ENCODE measurements at regions not wholly inside any gene's neighbourhood (a gene's known extent, or its start where the extent isn't known, plus 50 kb on each side); places are given as distances from the start of the nearest gene placed in this dataset.

DNA sequence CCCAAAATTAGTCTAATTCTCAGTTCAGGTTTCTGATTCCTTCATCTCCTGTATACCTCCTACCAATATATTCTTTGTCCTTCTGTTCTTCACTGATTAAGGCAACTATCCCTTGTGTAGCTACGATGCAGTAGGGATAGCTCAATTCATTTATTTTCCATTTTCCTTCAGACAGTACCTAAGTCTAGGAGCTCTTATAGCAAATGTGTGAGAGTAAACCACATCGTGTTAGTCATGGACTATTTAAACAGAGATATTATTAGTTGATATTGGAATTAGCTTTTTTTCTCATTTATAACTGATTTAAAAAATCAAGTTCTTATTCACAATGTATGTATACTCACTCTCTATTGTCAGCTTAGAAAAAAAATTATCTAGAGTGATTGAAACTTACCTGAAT is 900.0 kb downstream of the JRKL start:
- no peak for DNase-seq (ENCODE audit: low spot score)

DNA sequence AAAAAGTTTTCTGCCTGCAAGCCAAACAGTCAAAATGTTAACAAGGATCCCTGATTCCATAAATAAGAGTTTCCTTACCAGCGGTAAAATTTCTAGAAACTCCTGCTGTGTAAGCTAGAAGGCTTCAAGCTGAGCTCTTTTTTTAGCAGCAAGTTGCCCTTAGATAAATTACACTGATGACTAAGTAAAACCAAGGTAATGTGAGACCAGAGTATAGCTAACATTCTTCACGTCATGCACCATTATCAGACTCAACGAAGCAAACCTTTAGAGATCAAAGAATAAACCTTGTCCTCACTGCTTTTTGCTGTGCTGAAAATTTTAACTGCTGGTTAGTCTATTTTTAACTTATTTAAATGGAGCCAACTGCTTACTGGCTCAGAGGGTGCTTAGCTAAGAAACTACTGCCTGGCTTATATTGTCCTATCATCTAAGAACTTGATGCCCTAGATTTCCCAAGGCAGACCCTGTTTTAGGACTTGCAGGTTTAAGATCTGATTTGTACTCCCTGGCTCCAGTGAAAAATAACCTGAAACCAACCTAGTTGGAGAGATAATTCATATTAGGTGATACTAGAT is 900.7 kb downstream of the JRKL start:
- no peak for DNase-seq (ENCODE audit: low spot score)

GRCh38 chr11:97296301-97296700 is 906.5 kb downstream of the JRKL start:
- no peak for DNase-seq (ENCODE audit: low spot score)

DNA sequence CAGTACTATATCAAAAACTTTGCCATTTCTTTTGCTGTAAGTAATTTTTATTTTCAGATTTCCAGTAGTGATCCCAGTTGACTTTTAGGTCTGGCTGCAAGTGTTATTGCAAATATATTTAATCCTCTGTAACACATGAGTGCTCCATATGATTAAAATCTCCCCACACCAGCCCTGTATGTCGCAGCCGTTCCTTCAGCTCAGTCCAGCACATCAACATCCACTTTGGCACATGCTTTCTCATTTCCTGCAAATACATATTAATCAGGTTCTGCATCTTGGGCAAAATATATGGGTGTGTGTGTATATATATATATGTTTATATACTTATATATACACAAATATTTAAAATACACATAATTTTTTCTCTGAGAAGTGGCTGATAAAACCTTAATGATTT is 919.5 kb downstream of the JRKL start:
- no peak for DNase-seq (ENCODE audit: low spot score)

DNA sequence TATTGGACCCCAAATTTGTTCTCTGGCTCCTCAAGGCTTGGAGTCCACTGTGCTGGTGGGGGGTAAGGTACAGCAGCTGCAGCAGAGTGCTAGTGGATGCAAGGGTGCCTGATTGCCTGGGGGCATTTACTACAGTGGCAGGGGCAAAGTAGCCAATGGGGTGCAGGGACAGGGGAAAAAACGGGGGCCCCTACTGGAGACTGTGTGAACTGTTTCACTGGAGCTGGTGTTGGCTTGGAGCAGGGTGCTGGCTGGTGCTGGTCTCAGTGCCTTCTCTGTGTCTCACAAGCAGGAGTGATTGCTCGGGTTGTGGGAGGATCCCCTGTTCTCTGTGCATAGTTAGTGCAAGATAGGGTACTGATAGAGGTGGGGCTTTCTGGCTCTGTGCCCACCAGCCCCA is 935.9 kb downstream of the JRKL start:
- DNase-seq (ENCODE audit: low spot score): no peak

GRCh38 chr11:97332271-97332670 is 942.5 kb downstream of the JRKL start:
- no peak for DNase-seq (ENCODE audit: low spot score)

DNA sequence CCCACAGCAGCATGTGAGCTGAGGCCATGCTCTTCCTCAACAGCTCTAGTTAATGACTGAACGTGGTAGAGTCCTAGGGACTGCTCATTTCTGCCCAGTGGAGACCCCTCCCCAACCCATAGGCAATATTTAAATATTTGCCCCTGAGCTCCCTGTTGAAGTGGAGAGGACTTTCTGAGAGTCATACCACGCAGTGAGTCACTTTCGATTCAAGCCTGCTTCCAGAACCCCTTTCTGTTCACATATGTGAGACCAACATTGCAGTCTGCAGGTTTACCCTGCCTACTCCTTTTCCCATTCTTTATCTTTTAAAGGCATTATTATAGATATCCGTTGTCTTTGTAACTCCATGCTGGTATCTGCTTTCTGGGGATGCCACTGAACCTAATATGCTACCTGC is 946.3 kb downstream of the JRKL start:
- no peak for DNase-seq (ENCODE audit: low spot score)

DNA sequence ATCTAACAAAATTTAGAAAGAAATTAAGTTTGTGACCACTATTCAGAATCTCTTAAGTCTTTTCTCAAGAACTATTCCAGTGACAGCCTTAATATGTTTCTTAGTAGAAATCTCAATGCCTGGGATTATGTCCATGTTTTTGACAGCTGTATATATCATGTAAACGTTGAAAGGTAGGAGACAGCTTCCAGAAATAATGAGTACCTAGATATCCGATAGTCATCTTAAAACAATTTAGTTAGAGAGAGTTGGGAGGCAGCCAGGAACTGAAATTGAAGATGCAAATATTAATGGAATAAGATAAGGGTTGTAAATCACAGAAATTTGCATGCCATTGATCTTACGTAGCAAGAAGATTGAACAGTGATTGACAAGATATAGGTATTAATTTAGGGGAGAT is 955.2 kb downstream of the JRKL start:
- DNase-seq (ENCODE audit: low spot score): no peak

GRCh38 chr11:97349201-97349600 is 959.4 kb downstream of the JRKL start:
- no peak for DNase-seq (ENCODE audit: low spot score)

DNA sequence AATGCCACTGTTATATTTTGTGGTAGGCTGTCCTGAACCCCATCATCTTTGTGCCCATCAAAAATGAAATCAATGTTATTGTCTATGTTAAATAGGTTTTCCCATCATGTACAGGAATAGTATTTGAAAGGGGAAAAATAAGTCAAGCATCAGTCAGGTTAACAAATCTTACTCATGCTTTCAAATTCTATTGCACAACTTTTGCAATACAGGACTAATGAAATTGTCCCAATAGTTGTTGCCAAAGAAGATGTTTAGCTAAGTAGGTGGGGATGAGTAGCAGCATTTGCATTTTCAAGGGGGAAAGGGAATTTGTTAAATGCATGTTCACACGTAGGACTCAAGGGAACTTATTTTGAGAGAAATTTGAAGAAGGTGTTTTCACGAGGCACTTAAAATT is 962.1 kb downstream of the JRKL start:
- DNase-seq (ENCODE audit: low spot score): no peak

- no peak for DNase-seq (ENCODE audit: low spot score)
Measured at GRCh38 chr11:97354026-97354425, 964.2 kb downstream of the JRKL start.

DNA sequence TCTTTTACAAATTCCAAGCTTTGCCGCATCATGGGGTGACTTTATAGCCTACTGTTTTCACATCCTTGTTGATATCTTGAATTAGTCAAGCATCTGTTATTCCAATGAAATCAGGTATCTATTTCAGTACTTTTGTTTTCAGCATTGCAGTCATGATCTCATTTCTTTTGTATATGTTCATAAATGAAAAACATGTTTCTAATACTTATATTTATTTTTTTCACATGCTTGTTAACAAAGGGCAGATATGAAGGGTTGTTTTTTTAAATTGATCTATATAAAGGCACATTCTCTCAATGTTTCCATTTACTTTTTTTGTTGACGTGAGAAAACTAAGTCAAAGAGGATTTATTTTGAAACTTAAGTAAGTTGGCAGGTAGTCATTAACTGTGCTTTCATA is 964.8 kb downstream of the JRKL start:
- no peak for DNase-seq (ENCODE audit: low spot score)

DNA sequence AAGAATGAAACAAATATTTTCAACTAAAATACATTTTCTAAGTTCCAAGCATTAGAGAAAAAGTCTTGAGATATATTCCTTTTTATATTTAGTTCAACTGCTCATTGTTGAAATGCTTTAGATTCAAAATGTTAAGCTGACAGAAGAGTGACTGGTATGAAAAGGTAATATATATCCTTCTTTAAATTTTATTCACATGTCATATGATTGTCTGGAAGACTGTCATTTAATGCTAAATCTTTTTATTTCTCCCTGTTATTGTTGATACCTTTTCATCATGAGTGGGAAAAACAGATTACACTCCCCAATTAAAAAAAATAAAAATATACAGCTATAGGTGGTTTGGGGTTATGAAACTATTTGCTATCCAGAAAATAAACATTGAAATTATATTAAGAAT is 965.4 kb downstream of the JRKL start:
- no peak for DNase-seq (ENCODE audit: low spot score)

GRCh38 chr11:97356144-97356543 is 966.3 kb downstream of the JRKL start:
- no peak for DNase-seq (ENCODE audit: low spot score)

DNA sequence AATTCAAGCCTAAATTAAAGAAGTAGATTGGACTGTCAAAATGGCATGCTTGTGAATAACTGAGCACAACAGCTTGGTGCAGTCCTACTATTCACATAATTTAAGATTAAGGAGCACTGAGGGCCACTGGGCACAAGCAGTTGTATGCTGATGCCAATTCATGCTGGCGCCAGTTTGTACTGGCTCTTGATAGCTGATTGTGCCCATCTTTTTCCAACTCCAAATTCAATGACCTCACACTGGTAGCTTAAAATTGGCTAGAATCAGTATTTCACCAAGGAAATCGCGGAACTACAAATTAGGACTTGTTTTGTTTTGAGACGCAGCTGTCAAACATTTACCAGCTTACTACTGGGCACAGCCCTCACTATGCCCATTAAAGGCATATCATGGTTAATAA is 969.2 kb downstream of the JRKL start:
- DNase-seq (ENCODE audit: low spot score): no peak

- no peak for DNase-seq (ENCODE audit: low spot score)
Measured at GRCh38 chr11:97361812-97362378, 972.1 kb downstream of the JRKL start.

DNA sequence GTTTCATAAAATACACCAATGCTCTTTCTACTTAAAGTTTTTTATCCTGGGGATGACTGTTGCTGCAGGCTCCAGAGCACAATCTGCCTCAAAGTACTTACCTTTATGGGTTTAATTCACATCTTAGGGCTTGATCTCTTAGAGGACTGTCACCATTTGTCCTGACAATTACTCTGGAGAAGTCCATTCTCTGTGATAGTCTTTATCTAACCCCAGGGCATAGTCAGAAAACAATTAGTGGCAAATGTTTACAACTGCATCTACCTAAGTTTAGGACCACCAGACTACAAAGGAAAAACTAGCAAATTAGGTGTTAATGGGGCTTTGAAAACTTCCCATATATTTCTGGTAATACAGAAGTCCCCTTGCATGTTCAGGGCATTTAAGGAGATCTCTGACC is 973.5 kb downstream of the JRKL start:
- DNase-seq (ENCODE audit: low spot score): no peak

DNA sequence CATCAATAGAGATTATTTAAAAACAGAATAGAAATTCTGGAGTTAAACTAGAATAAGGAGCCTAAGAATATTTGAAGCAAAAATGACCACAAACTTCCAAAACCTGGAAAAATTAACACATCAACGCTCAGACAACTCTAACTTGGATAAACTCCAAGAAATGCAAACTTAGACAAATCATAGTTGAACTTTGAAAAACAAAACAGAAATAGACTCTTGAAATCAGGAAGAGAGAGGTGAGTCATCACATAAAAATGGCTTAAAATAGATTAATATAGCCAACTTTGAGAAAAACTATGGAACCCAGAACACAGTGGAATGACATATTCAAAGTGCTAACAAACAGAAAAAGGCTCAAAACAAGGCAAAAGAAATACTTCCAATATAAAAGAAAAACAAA is 974.2 kb downstream of the JRKL start:
- DNase-seq (ENCODE audit: low spot score): no peak

- DNase-seq (ENCODE audit: low spot score): no peak
Measured at GRCh38 chr11:97367406-97368083, 977.7 kb downstream of the JRKL start.

DNA sequence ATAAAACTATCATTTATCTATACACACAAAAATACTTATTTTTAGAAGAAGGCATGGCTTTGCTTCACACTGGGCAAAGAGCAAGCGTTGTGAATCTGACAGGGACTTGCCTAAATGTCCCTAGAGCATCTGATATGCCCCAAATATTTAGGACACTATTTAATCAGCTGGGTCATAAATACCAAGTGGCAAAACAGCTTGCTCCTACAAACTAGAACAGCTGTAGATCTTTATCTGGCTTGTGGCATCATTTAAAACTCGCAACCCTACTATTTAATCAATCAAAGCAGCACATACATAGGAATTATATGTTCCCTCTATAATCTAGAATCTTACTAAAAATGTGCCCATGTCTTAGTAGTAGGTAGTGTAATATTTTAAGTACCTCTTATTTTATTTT is 999.5 kb downstream of the JRKL start:
- no peak for DNase-seq (ENCODE audit: low spot score)

- no peak for DNase-seq (ENCODE audit: low spot score)
Measured at GRCh38 chr11:97398246-97398645, 1008.4 kb downstream of the JRKL start.

DNA sequence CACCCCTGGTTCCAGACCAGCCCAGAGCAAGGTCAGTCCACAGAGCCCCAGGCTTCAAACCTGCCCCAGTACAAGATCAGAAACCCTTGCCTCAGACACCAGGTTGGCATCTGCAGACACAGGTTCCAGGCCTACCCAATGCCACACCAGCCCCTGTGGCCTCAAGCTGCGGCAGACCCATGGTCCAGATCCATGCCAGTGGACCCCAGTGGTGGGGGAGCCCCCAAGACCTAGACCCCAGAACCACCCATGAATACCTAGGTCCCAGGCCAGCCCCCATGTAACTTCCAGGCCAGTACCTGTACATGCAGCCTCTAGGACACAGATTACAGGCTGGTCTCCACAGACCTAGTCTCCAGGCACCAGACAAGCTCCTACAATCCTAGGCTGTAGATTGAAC is 1019.3 kb downstream of the JRKL start:
- DNase-seq (ENCODE audit: low spot score): no peak

- no peak for DNase-seq (ENCODE audit: low spot score)
Measured at GRCh38 chr11:97414801-97415200, 1025.0 kb downstream of the JRKL start.

GRCh38 chr11:97419729-97420128 is 1029.9 kb downstream of the JRKL start:
- DNase-seq (ENCODE audit: low spot score): no peak

Data from HuH-7.5 (cell line).